HG02571 (cell line): ENCODE measurements at regions not wholly inside any gene's neighbourhood (a gene's known extent, or its start where the extent isn't known, plus 50 kb on each side); places are given as distances from the start of the nearest gene placed in this dataset.

Source experiments
- ATAC-seq: cut with Tn5 transposase; IDR thresholded peaks from one replicate; pipeline ENCODE4 v1.9.1; 2021; ENCODE audit warnings: mild to moderate bottlenecking, moderate library complexity; ENCODE audit not compliant: unreplicated experiment

DNA sequence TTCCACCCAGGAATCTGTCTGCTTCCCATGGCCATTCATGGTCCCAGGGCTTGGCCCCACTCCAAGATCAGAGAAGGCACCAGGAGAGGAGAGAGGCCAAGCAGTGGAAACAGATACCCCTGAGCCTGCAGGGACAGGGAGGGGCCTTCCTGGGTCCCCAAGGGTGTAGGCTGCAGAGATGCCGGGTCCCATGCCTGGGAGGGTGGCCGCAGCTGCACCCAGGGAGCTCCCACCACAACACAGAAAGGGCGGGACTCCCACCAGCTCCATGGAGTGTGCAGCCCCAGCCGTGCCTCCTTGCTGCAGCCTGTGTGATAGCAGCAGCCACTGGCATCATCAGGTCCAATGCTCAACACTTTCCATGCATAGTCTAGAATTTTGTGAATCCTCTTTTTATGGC, 331.5 kb downstream of the UACA start:
- no peak for ATAC-seq

DNA sequence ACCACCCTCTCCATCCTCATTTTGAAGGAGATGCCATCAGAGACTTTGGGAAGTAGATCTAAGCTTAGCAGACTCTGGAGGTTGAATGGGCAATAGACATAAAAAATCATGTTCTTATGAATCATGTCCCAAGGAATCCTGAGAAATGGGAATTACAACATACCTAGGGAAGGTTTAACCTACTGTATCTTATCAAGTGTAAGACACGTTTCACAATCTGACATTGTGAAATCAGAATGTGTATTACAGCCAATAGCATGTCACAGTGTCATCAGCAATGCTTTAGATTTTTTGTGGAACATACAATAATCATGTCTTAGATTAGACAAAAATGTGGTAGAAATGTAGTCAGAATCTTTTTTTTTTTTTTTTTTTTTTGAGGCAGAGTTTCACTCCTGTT, 332.4 kb upstream of the TLE3 start:
- no peak for ATAC-seq

DNA sequence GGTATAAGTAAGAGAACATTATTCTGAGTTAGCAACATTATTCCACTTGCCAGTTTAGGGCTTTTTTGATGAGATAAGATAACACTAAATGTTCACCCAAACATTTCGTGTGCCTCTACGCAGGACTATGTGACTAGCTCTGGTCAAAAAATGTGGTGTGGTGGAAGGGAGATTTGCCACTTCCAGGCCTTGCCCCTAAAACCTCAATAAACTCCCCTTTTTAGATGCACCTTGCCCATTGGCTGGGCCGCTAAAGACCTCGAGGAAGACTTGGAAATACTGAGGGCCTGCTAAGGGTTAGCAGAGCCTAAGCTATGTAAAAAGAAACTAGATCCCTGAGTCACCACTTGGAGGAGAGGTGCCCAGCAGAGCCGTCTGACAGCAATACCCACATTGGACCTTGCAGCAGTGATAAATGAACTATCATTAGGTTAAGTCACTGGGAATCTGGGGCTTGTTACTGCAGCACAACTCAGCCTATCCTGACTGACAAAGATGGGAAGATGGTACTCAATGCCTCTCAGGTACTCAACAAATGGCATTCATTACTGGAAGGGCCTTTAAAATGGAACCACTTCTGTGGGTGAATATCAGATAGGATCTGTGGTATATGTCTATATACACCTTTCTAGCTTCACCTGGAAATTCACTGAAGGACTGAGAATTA, 331.5 kb upstream of the TLE3 start:
- no peak for ATAC-seq

DNA sequence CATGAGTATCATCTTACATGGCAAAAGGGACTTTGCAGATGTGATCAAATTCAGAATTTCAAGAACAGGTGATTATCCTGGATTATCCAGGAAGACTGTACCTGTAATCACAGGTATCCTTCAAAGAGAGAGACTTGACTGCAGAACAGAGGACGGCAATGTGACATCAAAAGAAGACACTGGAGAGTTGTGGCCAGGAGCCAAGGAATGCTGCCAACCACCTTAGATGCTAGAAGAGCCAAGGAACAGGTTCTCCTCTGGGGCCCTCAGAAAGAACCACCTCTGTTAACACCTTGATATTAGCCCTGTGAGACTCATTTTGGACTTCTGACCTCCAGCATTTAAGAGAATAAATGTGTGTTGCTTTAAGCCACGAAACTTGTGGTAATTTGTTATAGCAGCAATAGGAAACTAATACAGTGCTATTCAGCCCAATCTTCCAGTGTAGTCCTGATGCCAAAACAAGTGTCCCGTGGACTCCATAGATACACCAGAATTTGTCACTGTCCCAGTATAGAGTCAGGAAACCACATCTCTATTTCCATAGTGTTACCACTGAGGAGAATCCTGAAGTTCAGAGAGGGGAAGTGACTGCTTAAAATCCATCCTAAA, 330.6 kb upstream of the TLE3 start:
- no peak for ATAC-seq

DNA sequence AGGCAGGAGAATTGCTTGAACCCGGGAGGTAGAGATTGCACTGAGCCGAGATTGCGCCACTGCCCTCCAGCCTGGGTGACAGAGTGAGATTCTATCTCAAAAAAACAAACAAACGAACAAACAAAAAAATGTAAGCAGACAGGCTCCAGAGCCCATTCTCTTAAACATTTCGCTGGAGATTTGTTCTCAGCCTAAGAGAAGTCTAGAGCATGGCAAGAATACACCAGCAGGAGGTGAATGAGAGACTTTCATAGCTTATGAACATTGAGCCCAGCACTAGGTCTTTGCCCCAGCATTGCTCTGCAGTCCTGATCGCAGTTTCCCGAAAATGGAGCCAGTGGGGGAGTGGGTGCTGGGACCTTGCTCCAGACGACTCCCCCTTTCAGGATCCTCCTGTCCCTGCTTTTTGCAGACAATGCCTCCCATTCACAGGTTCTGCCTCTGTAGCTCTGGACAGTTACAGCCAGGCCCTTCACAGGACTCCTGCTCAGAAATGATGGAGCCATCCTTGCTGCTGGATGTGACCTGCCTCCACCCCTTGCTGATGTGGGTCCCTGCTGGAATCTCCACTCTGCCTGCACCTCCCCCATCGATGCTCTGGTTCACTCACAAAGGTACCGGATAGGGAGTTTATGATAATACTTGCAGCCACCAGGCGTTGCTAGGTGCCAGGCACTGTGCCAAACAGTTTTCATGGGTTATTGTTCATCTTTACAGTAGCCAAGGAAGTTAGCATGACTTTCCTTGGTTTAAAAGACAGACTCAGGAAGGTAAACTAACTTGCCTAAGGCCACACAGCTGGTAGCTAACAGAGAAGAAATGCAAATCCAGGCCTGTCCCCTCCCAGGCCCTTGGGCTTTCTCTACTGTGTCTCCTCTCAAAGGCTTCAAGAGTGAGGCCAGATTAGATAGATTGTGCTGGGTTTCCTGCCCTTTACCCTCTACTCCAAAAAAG, 329.7 kb upstream of the TLE3 start:
- no peak for ATAC-seq

DNA sequence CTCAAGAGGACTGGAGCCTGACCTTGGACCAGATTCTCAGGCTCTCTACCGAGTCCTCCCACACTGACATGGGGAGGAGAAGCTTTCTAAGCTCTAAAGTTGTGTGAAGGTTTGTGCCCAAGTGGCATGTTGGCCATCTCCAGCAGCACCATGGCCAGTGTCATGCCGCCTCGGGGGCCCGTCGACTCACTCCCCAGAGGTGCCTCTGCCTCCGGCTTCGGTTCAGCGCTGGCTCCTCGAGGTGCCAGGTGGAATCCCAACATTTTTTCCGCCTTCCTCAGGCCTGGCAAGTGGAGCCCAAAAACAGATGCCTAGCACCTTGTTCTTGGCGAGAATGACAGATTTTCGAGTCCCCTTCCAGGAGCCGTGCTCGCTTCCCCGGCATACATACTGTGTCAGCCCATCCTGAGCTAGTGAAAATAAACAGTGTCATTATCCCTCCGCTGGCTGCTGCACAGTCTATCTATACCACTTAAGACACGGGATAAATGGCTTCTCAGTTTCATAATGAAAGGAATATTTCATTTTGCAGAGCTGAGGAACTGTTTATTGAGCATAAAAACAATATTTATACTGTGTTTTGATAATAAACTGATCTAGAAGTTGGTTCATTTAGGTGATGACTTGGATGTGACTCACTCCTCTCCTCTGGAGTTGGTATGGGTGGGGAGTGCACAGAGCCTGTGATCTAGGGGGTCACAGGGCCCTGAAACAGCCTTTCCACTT, 328.5 kb upstream of the TLE3 start:
- ATAC-seq: no peak

DNA sequence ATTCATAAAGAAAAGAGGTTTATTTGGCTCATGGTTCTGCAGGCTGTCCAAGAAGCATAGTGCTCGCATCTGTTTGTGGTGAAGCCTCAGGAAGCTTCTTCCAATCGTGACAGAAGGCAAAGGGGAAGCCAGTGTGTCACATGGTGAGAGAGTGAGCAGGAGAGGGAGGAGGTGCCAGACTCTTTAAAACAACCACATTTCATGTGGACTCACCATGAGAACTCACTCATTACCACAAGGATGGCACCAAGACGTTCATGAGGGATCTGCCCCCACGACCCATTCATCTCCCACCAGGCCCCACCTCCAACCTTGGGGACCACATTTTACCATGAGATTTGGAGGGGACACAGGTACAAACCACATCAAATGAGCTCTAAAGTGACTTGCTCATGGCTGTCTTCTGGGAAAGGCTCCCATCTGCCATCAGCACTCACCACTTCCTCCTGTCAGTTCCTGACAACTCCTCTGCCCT, 327.3 kb upstream of the TLE3 start:
- no peak for ATAC-seq

DNA sequence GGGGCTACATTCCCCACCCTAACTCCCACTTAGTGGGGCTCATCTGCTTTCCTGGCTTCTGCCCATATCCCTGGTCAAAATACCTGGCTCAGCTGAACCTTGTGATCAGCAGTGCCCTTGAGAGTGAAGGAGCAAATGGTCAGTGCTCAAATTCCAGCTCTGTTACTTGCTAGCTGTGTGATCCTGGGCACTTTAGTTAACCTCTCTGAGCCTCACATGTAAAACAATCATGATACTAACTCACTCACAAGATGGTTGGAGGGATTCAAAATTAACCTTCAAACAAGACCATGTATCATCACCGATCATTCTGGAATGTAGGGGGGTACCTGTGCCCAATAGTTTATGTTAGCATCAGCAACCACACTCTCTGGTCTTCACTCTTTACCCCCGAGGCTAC, 325.6 kb upstream of the TLE3 start:
- ATAC-seq: no peak

DNA sequence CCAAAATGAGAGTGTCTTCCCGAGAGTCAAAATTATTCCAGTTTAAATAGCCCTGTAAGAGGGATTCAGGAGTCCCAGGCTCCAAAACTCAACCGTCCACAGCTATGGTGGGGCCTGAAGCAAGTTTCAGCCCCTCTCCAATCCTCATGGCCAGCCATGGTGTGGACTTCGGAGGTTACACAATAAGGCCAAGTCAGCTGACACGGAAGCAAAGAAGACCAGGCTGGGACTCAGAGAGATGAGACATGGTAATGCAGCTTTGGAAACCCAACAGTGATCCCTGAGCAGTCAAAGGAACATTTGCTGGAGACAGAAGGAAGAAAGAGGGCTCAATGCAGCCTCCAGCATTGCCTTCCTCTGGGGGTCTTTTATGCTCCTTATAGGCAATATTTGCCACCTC, 324.6 kb upstream of the TLE3 start:
- ATAC-seq: no peak

DNA sequence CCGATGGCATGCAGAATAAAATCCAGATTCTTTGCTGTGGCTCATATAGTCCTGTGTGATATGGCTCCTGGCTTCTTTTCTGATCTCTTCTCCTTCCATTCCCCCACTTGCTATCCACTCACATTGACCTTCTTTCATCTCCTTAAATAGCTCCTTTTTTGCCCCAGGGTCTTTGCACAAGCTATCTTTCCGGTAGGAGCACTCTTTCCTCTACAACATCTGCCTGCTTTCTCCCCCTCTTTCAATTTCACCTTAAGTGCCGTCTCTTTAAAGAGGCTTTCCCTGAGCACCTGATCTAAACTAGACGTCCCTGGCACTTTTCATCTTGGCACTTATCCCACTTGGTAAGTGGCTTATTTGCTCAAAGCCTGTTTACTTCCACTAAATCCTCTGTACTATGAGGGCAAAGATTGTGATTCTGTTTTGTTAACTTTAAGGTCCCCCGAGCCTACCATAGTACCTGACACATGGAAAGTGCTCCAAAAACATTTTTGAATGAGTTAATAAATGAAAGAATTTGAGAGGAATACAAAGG, 323.3 kb upstream of the TLE3 start:
- no peak for ATAC-seq

DNA sequence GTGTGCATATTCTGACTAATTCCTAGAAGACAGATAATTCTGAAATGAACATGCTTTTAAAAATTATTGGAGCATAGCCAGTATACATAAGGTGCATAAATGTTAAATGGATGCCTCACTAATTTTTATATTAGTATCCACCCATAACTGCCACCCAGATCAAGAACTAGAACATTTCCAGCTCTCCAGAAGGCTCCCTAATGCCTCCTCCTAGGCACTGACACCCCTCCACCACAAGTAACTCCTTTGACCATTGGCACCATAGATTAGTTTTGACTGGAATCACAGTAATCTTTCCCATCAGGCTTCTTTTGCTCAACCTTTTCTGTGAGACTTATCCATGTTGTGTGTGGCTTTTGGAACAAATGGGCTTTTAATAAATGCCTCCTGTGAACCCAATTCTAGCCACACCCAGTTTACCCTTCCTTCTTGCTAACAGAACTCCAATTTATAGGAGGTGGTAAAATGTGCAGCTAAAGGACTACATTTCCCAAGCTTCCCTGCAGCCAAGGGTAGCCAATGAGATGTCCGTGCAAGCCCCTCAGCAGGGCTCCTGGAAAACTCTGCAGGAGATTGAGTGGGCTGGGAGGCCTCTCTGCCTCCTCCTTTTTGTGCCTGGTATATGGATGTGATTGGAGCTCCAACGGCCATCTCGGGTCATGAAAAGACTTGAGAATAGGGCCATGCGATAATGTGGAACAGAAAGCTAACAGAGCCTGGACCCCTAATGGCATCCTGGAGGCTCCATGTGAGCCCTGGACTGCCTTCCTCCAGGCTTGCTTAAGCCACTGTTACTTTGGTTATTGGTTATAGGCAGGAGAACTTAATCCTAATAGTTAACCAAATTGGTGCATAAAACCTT, 322.6 kb upstream of the TLE3 start:
- no peak for ATAC-seq

DNA sequence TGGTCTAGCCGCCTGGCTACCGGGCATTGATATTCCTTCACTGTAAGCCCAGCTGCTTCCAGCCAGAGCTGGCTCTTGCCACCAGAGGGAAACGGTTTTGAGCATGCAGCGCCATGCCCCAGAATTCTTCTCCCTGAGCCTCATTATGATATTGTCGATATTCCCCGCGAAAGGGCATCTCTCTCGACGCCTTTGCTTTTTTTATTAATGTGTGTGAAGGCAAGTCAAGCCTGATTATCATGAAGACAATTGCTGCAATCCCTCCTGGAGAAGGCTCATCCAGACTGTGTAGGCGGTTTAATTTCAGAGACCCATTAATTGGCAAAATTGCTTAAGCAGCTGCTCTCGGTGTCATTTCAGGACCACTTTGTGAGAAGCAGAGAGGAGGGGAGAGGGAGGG, 321.2 kb upstream of the TLE3 start:
- ATAC-seq: no peak

DNA sequence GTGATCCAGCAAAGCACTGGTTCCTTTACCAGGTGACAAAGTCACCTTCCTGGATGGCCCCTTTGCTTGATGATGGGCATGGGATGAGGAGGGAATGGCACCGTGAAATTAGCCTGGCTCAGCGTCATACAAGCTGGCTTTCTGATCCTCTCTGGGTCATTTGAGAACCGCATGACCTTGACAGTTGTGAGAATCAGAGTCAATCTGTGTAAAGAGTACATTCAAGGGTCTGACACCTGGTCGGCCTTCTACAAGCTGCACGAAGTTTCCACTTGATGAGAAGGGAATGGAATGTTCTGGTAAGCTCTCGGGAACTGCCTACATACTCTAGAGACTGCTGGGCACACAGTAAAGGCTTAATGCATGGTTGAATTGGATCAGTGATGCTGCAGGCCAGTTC, 319.8 kb upstream of the TLE3 start:
- ATAC-seq: no peak

DNA sequence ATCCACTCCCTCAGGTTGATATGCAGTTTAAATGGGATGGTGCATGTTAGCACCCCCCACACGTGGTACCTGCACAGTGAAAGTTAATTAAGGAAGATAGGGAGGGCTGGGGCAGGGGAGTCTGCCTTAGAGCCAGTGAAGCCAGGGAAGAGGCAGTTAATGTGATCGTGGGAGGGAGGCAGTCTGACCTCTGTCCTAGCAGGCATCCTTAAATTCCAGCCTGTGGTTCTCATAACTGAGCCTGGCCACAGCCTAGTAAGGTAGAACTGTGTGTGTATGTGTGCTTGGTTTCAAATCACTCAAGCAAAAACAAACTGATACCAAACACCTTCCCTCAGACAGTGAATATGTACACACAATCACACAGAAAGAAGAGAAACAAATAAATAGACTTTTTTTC, 319.1 kb upstream of the TLE3 start:
- no peak for ATAC-seq

DNA sequence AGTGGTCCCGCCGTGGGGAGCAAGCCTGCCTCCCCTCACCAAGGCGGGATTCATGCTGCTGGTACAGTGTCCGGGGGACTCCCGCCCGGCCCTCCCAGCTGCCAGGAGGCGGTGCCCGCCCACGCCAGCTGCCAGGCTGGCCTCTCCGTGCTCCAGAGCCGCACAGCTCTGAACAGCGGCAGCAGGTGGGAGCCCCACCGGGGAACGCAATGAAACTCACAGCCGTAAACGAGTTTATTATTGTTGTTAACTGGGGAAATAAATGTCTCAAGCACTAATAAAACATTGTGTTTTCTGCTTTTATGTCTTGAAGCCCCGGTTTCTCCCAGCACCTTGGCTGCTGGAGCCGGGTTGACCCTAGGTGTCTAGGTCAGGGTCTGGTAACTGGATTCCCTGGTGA, 317.7 kb upstream of the TLE3 start:
- no peak for ATAC-seq

DNA sequence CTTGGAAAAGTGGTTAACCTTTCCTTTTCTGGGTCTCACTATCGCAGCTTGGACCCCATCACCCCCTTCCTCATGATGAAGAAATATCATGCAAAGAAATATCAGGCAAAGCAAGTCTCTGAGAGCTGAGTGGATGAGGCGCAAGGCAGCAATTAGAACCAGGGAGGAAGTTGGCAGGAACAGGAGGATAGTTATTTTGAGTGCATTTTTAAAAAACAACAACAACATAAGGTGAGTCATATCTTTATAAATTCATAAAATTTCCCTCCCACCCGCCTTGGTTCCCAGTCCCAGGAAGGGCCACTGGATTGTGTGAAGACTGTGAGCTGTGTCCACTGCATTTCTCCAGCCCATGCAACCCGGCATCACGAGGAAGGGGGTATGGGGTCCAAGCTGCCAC, 316.9 kb upstream of the TLE3 start:
- ATAC-seq: no peak

DNA sequence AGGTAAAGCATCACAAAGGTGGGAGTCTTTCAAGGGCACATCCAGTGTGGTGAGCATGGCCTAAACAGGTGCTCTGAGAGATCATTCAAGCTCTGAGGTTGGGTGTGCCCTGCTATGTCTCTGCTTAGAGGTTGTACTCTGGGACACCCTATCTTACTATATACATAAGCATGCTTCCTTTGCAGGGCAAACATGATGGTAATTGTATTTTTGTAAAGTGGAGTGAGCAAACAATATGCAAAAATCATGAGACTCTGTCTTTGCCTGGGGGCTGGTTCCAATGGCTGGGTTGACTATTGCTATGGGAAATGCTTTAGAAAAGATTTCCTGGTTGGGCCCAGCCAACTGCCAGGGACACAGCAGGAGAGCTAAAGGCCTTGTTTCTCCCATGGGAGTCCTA, 315.1 kb upstream of the TLE3 start:
- no peak for ATAC-seq

DNA sequence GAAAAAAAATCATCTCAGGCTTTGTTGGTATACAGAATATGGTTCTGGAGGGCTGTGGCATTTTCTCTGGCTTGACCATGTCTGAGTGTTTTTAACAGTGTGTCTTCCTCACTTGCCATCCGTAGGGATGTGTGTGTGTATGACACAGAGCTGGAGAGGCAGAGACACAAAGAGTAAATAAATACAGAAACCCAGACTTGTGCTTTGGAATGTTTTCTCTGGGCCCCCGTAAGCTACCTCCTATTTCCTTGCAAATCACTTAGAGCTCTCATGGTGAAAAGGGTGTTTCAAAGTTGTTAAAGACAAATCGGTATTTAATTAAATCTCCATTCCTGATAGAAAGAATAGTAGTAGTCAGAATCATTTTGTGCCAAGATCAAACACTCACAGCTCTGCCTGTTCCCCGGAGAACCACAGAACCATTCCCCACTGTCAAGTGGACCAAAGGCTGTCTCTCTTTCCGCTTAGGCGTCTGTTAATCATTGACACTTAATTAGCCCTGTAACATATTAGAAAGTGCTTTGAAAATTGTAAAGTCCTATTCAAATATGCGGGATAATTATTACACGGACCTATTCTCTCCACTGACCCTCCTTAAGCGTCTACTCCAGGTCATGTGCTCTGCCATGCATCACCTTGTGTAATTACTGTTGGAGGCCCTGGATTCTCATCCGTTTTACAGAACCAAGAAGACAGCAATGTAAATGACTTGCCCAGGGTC, 313.6 kb upstream of the TLE3 start:
- no peak for ATAC-seq

DNA sequence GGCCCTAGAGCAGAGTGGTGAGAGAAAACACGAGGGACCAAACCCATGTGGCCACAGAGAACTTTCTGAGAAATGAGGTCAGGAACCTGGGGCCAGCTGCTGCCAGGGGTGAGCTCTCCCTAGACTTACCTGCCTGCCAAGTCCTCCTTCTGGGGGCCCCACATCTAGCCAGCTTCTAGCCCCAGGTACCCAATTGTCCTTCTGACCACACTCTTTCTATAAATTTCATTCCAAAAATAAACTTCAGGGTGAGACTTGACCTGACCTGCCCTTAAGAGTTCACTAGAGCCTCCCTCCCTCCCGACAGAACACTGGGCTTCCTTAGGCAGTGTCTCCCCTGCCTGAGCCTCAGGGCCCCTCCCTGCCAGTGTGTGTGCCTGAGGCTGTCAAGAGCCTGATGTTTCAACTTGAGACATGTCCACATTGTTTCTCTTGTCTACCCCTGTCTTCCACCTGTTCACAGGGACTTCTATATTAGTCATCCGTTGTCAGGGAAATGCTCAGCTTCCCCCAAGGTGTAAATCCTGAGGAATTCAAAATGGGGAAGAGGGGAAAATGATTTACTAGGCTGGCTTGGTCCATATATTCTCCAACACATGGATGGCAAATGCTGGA, 312.8 kb upstream of the TLE3 start:
- no peak for ATAC-seq
